Esophagus muscularis mucosa (tissue), 4 donors: ENCODE measurements at regions not wholly inside any gene's neighbourhood (a gene's known extent, or its start where the extent isn't known, plus 50 kb on each side); places are given as distances from the start of the nearest gene placed in this dataset.

Experiments used
- DNase-seq: peaks from one replicate; pipeline ENCODE4 v3.0.0-alpha.2; 2017; ENCODE audit errors: extremely low spot score
- H3K27ac ChIP-seq, 4 donors: fragments of 200-600 bp; sonication (generic); replicated peaks in 1 of 4; 1 replicate in 3 of 4; 2 replicates in 1 of 4; pipeline ENCODE4 v1.5.1; 2016 to 2019; ENCODE audit warnings: mild to moderate bottlenecking in 1 of 4
- H3K27me3 ChIP-seq, 4 donors: fragments of 200-600 bp; sonication (generic); one replicate each; pipeline versions ENCODE4 v1.5.1 to v1.6.0; 2016 to 2019
- H3K36me3 ChIP-seq, 4 donors: fragments of 200-600 bp; sonication (generic); one replicate each; pipeline ENCODE4 v1.5.1; 2016 to 2019
- H3K4me1 ChIP-seq, 4 donors: fragments of 200-600 bp; sonication (generic); one replicate each; pipeline ENCODE4 v1.5.1; 2016 to 2019
- H3K4me3 ChIP-seq, 4 donors: fragments of 200-600 bp; sonication (generic); 1 replicate in 2 of 4; 2 replicates in 2 of 4; pipeline ENCODE4 v1.5.1; 2016 to 2019; ENCODE audit warnings: mild to moderate bottlenecking in 4 of 4, moderate library complexity in 1 of 4
- H3K9me3 ChIP-seq, 4 donors: fragments of 200-600 bp; sonication (generic); 1 replicate in 3 of 4; 2 replicates in 1 of 4; pipeline ENCODE4 v1.5.1; 2016 to 2019
- EP300 ChIP-seq: sonication (generic); formaldehyde crosslinking; IDR thresholded peaks from one replicate; pipeline ENCODE4 v1.6.1; 2017; ENCODE audit warnings: antibody characterized with exemption
- POLR2A ChIP-seq: fragments of 450-650 bp; IDR thresholded peaks from one replicate; pipeline ENCODE4 v1.6.1; 2017; ENCODE audit warnings: antibody characterized with exemption, moderate library complexity, mild to moderate bottlenecking, low read depth
- POLR2AphosphoS5 ChIP-seq, 2 donors: sonication (generic); formaldehyde crosslinking; IDR thresholded peaks; one replicate each; pipeline ENCODE4 v1.6.1; 2017; ENCODE audit warnings: antibody characterized with exemption in 2 of 2
- WGBS: methylation state at CpG from one replicate; pipeline ENCODE4 v1.1.5; 2018; 5-methylcytosine and 5-hydroxymethylcytosine counted together
- intact Hi-C: fragments of 100-400 bp; cut with DNase I; formaldehyde crosslinking; loops from one replicate; pipeline ENCODE4 v1.15.1; 2023
- TF ChIP-seq, protein P1 (sequence below), 3 experiments: fragments of 200-600 bp in 2 of 3; fragments of 450-650 bp in 1 of 3; sonication (generic) in 2 of 3; IDR thresholded peaks; one replicate each; pipeline ENCODE4 v1.5.1; 2017 to 2019; ENCODE audit warnings: antibody characterized with exemption in 3 of 3, mild to moderate bottlenecking in 2 of 3, moderate library complexity in 1 of 3

DNA sequence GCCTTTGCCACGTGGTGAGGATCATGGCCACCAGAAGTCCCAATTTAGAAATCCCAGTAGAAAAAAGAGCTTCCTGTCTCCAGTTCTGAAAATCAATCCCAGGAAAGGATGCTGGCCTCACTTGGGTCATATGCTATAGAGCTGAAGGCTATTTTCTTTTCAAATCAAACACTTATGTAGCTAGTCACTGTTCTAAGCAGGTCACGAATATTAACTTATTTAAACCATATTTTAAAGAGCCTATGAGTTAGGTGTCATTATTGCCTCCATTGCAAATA is 97.5 kb downstream of the VCPKMT start:
- intact Hi-C loops = no loop called here
- Histone ChIP-seq H3K27me3 (no peaks in the 10 kb centered on the region), H3K27ac (peak overlapping the region; percentile 23 to 78 (median 61)), H3K36me3 (no peaks in the 10 kb centered on the region), H3K4me3 (no peak overlapping the region), H3K9me3 (peaks cover 0 to 11% (median 3%) of the 10 kb centered on the region in 4 donors), H3K4me1 (peaks cover 21 to 27% (median 24%) of the 10 kb centered on the region in 4 donors)
- 57% methylated on average over 2 of the region's 2 CpGs for WGBS
- DNase-seq = no peak
- TF ChIP-seq, protein P1, sequence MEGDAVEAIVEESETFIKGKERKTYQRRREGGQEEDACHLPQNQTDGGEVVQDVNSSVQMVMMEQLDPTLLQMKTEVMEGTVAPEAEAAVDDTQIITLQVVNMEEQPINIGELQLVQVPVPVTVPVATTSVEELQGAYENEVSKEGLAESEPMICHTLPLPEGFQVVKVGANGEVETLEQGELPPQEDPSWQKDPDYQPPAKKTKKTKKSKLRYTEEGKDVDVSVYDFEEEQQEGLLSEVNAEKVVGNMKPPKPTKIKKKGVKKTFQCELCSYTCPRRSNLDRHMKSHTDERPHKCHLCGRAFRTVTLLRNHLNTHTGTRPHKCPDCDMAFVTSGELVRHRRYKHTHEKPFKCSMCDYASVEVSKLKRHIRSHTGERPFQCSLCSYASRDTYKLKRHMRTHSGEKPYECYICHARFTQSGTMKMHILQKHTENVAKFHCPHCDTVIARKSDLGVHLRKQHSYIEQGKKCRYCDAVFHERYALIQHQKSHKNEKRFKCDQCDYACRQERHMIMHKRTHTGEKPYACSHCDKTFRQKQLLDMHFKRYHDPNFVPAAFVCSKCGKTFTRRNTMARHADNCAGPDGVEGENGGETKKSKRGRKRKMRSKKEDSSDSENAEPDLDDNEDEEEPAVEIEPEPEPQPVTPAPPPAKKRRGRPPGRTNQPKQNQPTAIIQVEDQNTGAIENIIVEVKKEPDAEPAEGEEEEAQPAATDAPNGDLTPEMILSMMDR (IDR thresholded peaks at IDR 0.05) = no peak
- no peak for TF ChIP-seq EP300
- TF ChIP-seq POLR2A = no peak
- TF ChIP-seq POLR2AphosphoS5 (IDR thresholded peaks at IDR 0.05) = no peak

DNA sequence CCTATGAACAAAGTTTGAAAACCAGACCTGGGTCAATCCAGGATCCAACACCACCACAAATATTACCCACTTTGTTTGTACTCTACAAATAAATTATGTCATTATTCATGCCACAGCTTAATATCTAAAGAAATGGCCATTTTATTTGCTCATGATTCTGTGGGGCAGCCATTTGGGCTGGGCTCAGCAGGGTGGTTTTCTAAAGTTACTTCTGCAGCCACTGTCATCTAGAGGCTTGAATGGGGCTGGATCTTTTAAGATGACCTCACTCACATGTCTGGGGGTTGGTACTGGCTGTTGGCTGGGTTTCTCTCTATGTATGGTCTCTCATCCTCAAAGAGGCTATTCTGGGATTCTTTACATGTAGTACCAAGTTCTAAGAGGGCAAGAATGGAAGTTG is 96.2 kb downstream of the VCPKMT start:
- no peak for DNase-seq
- peaks cover 0 to 11% (median 3%) of the 10 kb centered on the region in 4 donors for H3K9me3 ChIP-seq
- TF ChIP-seq, protein P1 (IDR thresholded peaks at IDR 0.05) = no peak
- TF ChIP-seq POLR2A (no peak), POLR2AphosphoS5 (IDR thresholded peaks at IDR 0.05) (no peak), EP300 (no peak)
- intact Hi-C loops = no loop called here
- H3K4me3 ChIP-seq = no peak overlapping the region
- no peaks in the 10 kb centered on the region for H3K36me3 ChIP-seq
- peaks cover 21 to 34% (median 29%) of the 10 kb centered on the region in 4 donors for H3K4me1 ChIP-seq
- H3K27me3 ChIP-seq = no peaks in the 10 kb centered on the region
- no peak overlapping the region for H3K27ac ChIP-seq

DNA sequence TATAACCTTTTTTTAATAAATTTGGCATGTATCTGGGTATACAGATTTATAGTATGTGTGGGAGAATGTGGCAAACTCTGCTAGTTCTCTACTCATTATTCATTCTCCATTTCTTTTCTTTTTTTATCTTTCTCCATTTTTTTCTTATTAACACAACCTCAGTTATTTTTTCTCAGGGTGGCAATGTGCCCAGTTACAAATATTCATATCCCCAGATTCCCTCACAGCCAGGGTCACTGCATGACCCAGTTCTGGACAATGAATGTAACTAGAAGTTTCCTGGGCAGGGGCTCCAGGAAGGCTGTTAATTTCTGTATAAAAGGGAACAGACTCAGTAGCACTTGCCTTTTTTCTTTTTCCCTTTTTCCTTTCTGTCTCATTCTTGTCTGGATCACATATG is 95.6 kb downstream of the VCPKMT start:
- H3K4me1 ChIP-seq = peaks cover 21 to 34% (median 29%) of the 10 kb centered on the region in 4 donors
- intact Hi-C loops = no loop called here
- H3K36me3 ChIP-seq = no peaks in the 10 kb centered on the region
- DNase-seq = no peak
- TF ChIP-seq, protein P1 (IDR thresholded peaks at IDR 0.05) = no peak
- TF ChIP-seq EP300 = no peak
- no peak for TF ChIP-seq POLR2AphosphoS5 (IDR thresholded peaks at IDR 0.05)
- TF ChIP-seq POLR2A = no peak
- H3K27me3 ChIP-seq = no peaks in the 10 kb centered on the region
- no peak overlapping the region for H3K4me3 ChIP-seq
- H3K27ac ChIP-seq = no peak overlapping the region
- peaks cover 0 to 16% (median 5%) of the 10 kb centered on the region in 4 donors for H3K9me3 ChIP-seq

DNA sequence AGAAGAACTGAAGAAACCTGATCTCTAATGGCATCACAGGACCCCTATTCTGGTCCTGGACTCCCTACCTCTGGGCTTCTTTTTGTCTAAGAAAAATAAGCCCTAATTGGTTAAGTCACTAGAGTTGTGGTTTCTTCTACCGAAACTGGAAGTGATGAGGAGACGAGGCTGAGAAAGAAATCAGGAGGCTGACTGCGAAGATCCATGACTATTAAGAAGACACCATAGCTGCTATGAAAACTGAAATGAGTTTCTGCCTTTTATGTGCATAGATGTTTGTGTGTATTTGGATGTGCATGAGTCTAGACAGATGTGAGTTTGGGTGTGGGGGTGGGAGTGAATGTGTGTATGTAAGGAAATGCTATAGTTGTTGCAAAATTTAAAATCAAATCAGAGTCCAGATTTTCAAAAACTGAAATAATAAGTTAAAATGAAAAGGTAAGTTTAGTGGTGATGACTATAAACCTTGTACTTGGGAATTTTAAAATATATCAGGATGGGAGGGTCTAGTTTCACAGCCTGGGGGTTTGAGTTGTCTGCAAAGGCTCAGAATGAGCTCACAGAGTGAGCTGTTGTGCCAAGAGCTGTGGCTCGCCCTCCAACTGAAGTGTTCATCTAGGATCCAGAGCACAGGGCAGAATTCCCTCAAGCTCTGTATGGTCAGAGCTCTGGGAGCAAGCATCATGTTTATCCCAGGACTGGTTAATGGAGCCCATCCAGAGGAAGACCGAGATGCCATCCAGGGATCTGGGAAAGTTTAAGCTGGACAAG is 94.9 kb downstream of the VCPKMT start:
- no peak for DNase-seq
- peaks cover 0 to 20% (median 6%) of the 10 kb centered on the region in 4 donors for H3K9me3 ChIP-seq
- H3K4me1 ChIP-seq = peaks cover 21 to 34% (median 29%) of the 10 kb centered on the region in 4 donors
- 81% methylated on average over 5 of the region's 5 CpGs for WGBS
- intact Hi-C loops = no loop called here
- TF ChIP-seq, protein P1 (IDR thresholded peaks at IDR 0.05) = no peak
- TF ChIP-seq POLR2AphosphoS5 (IDR thresholded peaks at IDR 0.05) = no peak
- TF ChIP-seq POLR2A = no peak
- no peak for TF ChIP-seq EP300
- H3K4me3 ChIP-seq = no peak overlapping the region
- no peaks in the 10 kb centered on the region for H3K27me3 ChIP-seq
- H3K27ac ChIP-seq = no peak overlapping the region
- no peaks in the 10 kb centered on the region for H3K36me3 ChIP-seq

DNA sequence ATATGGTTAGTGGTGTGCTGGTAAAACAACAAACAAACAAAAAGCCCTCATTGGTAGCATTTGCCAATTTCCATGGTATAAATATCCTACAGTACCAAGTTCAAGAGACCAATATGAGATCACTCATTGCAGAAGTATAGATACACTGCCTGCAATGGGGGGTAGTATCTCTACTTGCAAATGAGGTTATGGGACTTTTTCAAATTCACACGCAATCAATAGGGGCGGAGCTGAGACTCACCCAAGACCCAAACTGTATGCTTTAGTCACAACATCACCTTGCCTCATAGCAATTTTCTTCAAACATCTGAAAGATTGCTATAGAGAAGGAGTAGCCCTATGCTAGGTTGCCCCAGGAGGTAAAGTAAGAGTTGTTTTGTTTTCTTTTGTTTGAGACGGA is 93.7 kb downstream of the VCPKMT start:
- Histone ChIP-seq H3K36me3 (no peaks in the 10 kb centered on the region), H3K4me1 (peaks cover 18 to 33% (median 28%) of the 10 kb centered on the region in 4 donors), H3K9me3 (peaks cover 0 to 23% (median 6%) of the 10 kb centered on the region in 4 donors), H3K27me3 (no peaks in the 10 kb centered on the region), H3K27ac (no peak overlapping the region), H3K4me3 (no peak overlapping the region)
- WGBS = 100% methylated on average over 3 of the region's 3 CpGs
- no peak for DNase-seq
- TF ChIP-seq, protein P1 (IDR thresholded peaks at IDR 0.05) = no peak
- no peak for TF ChIP-seq EP300
- TF ChIP-seq POLR2A = no peak
- no peak for TF ChIP-seq POLR2AphosphoS5 (IDR thresholded peaks at IDR 0.05)
- intact Hi-C loops = no loop called here
